Vagina (tissue), 2 donors: ENCODE measurements at regions not wholly inside any gene's neighbourhood (a gene's known extent, or its start where the extent isn't known, plus 50 kb on each side); places are given as distances from the start of the nearest gene placed in this dataset.

Experiments
- POLR2A ChIP-seq, 2 donors: fragments of 450-650 bp; IDR thresholded peaks; one replicate each; pipeline ENCODE4 v1.6.1; 2017; ENCODE audit warnings: antibody characterized with exemption in 2 of 2, mild to moderate bottlenecking in 2 of 2, moderate library complexity in 2 of 2
- POLR2AphosphoS5 ChIP-seq, 2 donors: sonication (generic); formaldehyde crosslinking; IDR thresholded peaks; one replicate each; pipeline ENCODE4 v1.9.0; 2017; ENCODE audit warnings: antibody characterized with exemption in 2 of 2, mild to moderate bottlenecking in 2 of 2, low read depth in 1 of 2; ENCODE audit not compliant: insufficient read depth in 1 of 2
- TF ChIP-seq, protein P1 (sequence below), 3 experiments: fragments of 450-650 bp in 2 of 3; fragments of 200-600 bp in 1 of 3; sonication (generic) in 1 of 3; IDR thresholded peaks; one replicate each; pipeline ENCODE4 v1.5.1; 2017 to 2019; ENCODE audit warnings: antibody characterized with exemption in 3 of 3, mild to moderate bottlenecking in 2 of 3, moderate library complexity in 2 of 3

DNA sequence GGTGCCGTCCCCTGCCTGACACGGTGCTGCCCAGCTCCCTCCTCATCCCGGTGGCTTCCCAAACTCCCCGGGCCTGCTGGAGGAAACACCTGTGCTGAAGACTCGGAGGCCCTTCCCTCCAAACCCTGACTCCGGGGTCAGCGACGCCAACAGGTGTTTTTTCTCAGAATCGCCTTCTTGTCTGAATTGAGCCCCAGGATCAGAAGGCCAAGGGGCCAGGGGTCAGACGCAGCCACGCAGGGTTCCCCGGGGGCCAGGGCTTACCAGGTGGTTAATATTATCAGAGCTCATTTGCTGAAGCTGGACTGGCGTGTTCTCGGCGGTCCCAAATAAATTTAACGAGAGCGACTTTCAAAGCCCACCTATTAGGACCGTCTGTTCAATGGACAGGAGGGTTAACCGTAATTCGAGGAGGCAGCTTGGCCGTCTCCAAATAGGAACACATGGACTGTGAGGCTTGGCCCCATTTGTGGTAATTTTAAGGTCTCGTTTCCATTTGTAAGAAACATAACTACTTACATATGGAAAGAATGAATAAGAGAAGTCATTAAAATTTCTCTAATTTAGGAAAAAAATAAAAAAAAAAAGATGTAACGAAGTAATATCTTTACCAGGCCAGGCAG, 239.3 kb downstream of the CRLF2 start:
- TF ChIP-seq POLR2A (IDR thresholded peaks at IDR 0.05) (no peak), POLR2AphosphoS5 (IDR thresholded peaks at IDR 0.05; ENCODE audit: insufficient read depth in 1 of 2, low read depth in 1 of 2) (no peak)
- TF ChIP-seq, protein P1, sequence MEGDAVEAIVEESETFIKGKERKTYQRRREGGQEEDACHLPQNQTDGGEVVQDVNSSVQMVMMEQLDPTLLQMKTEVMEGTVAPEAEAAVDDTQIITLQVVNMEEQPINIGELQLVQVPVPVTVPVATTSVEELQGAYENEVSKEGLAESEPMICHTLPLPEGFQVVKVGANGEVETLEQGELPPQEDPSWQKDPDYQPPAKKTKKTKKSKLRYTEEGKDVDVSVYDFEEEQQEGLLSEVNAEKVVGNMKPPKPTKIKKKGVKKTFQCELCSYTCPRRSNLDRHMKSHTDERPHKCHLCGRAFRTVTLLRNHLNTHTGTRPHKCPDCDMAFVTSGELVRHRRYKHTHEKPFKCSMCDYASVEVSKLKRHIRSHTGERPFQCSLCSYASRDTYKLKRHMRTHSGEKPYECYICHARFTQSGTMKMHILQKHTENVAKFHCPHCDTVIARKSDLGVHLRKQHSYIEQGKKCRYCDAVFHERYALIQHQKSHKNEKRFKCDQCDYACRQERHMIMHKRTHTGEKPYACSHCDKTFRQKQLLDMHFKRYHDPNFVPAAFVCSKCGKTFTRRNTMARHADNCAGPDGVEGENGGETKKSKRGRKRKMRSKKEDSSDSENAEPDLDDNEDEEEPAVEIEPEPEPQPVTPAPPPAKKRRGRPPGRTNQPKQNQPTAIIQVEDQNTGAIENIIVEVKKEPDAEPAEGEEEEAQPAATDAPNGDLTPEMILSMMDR (IDR thresholded peaks at IDR 0.05): no peak
